CD4-positive, alpha-beta T cell treated with Interleukin-12 subunit alpha and Interleukin-12 subunit beta, for 1 hour (primary cell): ENCODE measurements at regions not wholly inside any gene's neighbourhood (a gene's known extent, or its start where the extent isn't known, plus 50 kb on each side); places are given as distances from the start of the nearest gene placed in this dataset.
"Not testable (repeated sequence)": the region's sequence is repeated elsewhere in the genome, so short reads cannot be mapped to it uniquely, and the experiment has no call there.

Experiments used
- DNase-seq: peaks from one replicate; pipeline ENCODE4 v3.0.0-alpha.2; 2020

DNA sequence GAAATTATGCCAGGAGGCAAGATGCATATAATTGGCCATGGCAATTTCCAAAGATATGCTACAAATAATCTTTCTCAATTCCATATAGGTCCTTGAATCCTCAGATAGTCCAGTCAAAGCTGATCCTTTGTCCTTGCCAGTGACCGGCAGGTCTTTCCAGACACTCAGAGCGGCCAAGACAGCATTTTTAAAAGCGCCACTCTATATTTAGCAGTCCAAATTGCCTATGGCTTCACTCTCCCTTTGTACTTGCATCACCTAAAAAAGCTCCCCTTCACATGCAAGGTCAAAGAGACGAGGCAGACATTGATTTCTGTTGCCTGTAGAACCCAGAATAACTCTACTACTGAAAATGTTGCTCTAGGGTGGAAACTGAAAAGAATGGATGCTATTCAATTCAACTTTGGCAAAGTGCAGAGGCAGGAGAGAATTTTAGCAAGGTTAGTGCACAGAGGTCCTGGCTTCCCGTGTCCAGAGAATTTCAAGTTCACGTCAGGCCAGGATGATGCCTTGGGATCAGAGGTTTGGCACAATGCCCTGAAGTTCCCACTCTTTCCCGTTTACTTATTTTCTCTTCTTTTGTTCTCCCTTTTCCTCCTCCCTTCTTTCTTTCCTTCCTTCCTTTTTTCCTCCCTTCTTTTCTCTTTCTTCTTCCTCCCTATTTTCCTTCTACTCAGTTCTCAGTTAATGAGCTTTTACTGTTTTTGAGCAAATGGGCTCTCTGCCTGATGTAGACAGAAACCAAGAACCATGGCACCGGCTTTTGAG lies 108.5 kb downstream of the KCNK1 start:
- DNase-seq: no peak

DNA sequence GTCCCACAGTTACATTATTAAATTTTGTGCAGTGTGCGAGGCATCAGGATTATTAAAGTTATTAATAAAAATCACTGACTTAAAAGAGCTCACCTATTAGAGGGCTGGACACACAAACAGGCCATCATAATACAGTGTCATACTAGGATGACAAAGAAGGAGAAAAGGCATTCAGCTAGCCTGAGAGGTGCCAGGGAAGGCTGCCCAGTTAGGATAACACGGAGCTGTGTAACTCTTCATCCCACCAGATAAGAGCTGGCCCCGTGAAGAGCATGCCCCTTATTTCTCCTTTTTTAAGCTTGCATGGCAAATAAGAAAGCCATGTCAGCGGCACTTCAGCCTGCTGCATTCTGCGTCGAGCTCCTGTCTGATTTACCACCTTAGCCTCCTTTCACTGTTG lies 109.5 kb downstream of the KCNK1 start:
- DNase-seq: no peak

DNA sequence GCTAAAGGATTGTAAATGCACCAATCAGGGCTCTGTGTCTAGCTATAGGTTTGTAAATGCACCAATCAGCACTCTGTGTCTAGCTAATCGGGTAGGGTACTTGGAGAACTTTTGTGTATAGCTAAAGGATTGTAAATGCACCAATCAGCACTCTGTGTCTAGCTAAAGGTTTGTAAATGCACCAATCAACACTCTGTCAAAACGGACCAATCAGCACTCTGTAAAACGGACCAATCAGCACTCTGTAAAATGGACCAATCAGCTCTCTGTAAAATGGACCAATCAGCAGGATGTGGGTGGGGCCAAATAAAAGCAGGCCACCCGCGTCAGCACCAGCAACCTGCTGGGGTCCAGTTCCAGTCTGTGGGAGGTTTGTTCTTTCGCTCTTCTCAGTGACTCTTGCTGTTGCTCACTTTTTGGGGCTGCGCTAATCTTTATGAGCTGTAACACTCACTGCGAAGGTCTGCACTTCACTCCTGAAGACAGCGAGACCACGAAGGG lies 110.3 kb downstream of the KCNK1 start:
- not testable (repeated sequence) for DNase-seq

DNA sequence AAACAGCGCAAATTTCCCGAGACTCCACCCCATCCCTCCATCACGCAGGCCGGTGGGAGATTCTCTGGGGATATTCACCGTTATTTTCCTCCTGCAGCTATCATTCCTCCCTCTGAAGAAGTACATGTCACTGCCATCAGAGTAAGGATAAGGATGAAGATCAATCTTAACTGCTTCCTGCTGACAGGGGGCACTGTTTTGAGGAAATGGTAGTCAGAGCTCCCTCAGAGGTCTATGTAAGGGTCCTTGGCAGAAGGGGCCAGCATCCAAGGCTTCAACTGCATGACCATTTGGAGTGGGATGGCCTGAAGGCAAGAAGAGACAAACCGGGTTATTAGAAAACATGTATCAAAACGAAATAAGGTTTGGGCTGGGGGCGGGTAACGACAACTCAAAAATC lies 111.5 kb downstream of the KCNK1 start:
- no peak for DNase-seq

DNA sequence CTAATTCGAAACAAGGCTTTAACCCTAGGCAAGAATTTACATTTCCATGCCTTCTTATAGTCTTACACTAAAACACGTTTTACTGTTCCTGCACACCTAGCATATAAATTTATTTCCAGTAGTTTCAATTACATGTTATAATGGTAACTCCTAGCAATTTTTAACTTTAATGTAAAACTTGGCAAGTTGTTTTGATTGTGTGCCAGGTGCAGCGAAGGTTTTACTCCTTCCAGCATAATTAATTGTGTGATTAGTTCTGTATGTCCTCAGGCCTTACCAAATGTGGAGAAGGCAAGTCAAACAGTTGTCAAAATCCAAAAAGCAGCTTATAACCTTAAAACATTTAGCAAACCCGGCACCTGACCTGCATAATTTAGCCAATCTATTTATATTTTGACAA lies 114.8 kb downstream of the KCNK1 start:
- no peak for DNase-seq

DNA sequence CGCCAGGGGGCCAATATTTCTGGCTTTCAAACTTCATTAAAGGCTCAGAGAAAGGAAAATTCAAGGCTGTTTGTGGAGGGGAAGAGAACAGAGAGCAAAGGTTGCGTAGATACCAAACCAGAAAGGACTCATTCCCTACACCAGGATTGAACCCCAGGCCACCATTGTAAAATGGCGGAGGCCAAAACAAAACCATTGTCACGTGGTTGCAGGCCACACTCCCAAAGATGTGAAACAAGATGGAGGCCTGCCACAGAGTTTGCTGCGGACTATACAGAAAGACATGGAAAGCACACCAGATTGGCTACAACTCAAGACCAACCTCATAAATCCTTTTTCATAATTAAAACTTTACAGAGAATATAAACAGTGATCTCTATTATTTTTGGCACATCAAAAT lies 116.5 kb downstream of the KCNK1 start:
- no peak for DNase-seq

DNA sequence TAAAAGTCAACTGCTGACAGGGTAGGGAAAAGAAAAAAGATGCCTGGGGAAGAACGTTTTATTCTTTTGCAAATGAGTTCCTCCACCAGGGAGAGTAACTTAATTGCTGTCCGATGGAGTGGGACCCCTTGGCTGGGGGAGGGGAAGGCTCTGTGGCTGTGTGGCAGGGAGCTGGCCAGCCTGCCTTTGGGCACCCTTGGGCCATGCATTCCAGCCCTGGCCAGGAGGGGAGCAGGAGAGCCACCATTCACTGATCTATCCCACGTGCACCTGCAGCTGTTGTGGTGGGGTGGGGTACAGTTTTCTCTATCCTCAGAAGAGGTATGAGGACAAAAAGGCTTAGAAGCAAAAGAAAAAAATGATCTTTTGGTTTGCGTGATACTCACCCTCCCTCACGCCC lies 116.9 kb downstream of the KCNK1 start:
- DNase-seq: no peak

DNA sequence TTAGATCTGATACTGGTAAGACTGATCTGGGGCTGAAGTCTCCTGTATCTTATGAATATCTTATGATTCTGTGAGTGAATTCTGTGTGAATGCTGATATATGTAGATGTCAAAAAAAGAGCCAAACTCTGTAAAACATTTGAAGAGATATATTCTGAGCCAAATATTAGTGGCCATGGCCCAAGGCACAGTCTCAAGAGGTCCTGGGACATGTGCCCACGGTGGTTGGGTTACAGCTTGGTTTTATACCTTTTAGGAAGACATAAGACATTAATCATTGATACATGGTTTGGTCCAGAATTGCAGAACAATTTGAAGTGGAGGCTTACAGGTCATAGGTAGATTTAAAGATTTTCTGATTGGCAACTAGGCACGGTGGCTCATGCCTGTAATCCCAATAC lies 118.3 kb downstream of the KCNK1 start:
- no peak for DNase-seq

DNA sequence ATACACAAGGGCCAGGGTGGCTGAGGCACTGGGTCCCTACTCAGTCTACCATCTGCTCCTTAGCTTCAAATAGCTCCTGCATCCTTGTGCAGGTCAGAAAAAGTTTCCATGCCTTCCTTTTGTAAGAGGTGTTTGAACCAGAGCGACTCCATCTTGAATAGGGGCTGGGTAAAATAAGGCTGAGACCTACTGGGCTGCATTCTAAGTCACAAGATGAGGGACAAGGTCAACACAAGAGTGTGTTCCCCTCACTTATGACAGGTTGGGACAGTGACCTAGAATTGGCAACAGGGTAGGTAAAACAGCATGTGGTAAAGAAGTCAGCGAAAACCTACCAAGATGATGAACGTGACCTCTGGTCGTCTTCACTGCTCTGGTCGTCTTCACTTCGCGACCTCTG lies 120.5 kb downstream of the KCNK1 start:
- DNase-seq: no peak

- DNase-seq: no peak
Observed at GRCh38 chr1:233735331-233735730, 121.4 kb downstream of the KCNK1 start.

DNA sequence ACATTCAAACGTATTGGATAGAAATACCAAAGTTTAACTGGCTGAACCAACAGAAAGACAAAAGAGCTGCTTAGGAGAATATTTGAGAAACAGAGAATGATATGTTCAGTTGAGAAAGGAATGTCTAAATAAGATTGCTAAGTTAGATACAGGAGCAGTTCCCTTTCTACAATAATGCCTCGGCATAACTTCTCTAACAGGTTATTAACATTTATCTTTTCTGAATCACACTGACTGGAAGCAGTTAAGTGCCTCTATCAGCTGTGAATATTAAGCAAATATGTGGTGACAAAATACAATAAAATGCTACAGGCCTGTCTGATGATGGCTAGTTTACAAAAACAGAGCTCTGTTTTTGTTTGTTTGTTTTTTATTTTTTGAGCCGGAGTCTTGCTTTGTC lies 121.9 kb downstream of the KCNK1 start:
- no peak for DNase-seq

DNA sequence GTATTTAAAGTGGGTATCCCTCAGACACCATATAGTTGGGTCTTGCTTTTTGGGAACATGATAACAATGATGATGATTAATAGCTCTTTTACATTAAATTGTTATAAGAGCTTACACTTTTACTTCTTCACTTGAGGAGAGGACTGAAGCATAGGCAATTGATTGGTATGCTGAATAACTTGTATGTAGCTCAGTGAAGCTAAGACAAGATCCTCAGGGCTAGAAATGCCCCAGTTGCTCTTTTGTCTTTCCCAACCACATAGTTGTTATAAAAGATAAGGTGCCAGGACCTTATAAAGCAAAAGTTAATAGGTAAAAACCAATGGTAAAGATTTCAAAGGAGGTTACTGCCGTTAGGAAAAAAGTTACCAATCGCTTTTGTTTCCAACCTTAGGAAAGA lies 123.4 kb downstream of the KCNK1 start:
- no peak for DNase-seq

DNA sequence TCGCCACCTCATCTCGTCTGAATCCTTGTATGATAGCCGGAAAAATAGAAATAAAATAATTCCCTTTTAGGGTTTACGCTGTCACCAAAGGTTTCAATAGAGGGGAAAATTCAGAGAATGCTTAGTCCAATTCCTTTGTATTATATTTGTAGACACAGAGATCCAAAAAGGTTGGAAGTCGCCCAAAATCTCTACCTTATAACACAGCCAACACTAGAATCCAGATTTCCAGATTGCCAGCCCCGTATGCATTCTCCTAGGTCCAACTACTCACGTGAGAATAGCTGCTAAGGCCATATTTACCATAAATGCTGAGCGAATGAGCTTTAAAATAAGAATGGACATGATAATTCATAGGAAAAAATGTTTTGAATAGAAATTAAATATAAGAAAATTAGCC lies 124.5 kb downstream of the KCNK1 start:
- DNase-seq: no peak

DNA sequence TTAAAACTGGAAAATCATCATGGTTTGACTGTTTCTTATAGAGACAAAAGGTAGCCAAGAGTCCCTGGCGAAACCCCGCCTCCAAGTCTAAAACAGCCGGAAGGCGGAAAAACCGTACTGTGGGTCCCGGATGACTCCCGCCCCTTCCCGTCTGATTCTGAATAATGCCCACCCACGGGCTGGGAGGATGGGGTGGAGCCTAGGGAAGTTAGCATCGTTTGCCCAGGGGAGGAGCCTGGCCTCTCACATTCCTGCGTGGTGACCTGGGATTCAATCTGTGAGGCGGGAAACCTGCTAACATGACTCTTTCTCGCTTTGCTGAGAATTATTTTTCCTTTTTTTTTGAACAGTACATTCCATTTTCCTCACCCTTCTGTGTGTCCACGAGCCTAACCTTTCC lies 124.9 kb downstream of the KCNK1 start:
- no peak for DNase-seq

- no peak for DNase-seq
Observed at GRCh38 chr1:233744779-233745513, 131.0 kb downstream of the KCNK1 start.

GRCh38 chr1:233750139-233750538 lies 136.2 kb downstream of the KCNK1 start:
- DNase-seq: no peak

- DNase-seq: no peak
Observed at GRCh38 chr1:233759665-233760064, 144.8 kb upstream of the SLC35F3 start.

DNA sequence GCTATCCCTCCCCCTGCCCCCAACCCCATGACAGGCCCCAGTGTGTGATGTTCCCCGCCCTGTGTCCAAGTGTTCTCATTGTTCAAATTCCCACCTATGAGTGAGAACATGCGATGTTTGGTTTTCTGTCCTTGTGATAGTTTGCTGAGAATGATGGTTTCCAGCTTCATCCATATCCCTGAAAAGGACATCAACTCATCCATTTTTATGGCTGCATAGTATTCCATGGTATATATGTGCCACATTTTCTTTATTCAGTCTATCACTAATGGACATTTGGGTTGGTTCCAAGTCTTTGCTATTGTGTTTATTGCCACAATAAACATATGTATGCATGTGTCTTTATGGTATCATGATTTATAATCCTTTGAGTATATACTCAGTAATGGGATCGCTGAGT lies 140.2 kb upstream of the SLC35F3 start:
- DNase-seq: not testable (repeated sequence)

DNA sequence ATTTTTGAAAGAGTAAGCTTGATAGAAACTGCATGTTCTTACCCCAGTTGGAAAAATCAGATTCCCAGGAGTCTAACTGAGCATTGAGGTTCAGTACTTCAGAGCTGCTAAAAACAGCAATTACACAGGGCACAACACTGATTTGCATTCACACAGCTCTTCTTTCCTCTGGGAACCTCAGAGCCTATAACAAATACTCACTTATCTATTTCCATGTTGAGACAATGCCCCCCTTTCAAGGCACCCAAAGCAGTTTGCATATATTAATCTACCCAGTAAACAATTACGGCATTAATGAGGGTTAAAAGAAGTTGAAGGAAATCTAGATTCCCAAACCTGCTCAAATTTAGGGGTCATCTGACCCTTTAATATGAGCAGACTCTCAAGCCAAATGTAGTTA lies 126.9 kb upstream of the SLC35F3 start:
- no peak for DNase-seq

- no peak for DNase-seq
Observed at GRCh38 chr1:233780049-233780448, 124.4 kb upstream of the SLC35F3 start.

DNA sequence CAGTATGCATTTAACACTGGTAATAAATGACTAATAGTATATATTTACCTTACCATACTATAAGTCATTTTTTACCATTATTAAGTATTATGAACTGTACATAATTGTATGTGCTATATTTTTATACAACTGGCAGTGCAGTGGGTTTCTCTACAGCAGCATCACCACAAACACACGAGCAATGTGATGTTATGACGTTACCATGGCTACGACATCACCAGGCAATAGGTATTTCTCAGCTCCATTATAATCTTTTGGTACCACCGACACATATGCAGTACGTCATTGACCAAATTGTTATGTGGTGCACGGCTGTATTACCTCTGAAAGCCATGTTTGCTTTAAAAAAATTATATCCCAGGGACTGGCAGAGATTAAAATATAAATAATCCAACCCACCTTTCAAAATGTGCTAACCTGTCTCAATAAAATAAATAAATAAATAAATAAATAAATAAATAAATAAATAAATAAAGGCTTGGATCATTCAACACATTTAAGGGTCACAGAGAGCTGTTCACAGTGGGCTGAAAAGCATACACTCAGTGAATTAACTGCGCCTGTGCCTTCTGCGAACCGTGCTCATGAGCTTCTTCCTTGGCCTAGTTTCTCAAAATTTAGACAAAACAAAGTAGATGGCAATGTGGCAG lies 121.4 kb upstream of the SLC35F3 start:
- no peak for DNase-seq

DNA sequence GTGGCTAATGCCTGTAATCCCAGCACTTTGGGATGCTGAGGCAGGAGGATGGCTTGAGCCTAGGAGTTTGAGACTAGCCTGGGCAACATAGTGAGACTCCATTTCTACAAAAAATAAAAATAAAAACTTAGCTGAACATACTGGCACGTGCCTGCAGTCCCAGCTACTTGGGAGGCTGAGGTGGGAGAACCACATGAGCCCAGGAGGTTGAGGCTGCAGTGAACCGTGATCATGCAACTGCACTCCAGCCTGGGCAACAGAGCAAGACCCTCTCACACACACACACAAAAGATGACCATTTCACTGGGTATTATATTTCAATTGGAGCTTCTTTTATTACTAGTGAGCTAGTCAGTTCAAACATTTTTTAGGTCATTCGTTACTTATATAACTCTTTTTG lies 116.9 kb upstream of the SLC35F3 start:
- no peak for DNase-seq

GRCh38 chr1:233788687-233789086 lies 115.8 kb upstream of the SLC35F3 start:
- DNase-seq: no peak

DNA sequence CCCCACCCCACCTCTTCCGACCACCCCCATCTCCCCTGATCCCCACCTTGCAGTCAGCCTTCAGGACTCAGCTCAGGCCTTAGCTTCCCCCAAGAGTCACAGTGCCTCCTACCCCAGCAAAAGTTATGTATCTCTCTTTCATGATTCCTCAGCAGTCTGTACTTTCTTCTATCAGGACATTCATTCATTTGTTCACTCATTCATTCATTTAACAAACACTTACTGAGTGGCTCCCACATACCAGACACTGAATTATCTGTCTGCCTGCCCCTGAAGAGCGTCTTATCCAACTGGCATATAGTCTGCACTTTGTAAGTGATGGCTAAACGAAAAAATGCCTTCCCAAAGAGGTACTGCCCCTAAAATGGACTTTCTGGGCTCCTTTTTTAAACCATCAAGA lies 114.4 kb upstream of the SLC35F3 start:
- DNase-seq: no peak
